NCI-H446 (cell line): ENCODE measurements at regions not wholly inside any gene's neighbourhood (a gene's known extent, or its start where the extent isn't known, plus 50 kb on each side); places are given as distances from the start of the nearest gene placed in this dataset.
A peak's percentile ranks its signal among the peaks of the same experiment; 100 is the strongest.

Experiments used
- DNase-seq, 2 experiments: peaks; one replicate each; lab custom pipeline; 2025; lab: John Stamatoyannopoulos, UW

DNA sequence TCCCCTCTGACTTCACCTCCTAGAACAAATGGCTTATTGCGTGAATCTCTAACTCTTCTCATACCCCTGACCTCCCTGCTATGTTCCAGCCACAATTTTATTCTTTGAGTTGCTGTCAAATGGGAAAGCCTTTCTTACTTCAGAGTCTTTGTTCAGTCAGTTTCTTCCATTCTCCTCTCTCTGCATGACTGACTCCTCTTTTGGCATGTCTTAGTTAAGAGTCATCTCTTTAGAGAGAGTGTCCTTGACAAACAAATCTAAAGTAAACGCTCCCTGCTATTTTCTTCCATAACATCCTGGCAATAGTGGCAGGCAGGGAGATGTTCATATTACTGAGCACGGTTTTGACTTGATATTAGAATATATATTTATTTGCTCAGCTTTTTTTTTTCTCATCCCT lies 170.7 kb upstream of the ERBB4 start:
- no peak for DNase-seq

DNA sequence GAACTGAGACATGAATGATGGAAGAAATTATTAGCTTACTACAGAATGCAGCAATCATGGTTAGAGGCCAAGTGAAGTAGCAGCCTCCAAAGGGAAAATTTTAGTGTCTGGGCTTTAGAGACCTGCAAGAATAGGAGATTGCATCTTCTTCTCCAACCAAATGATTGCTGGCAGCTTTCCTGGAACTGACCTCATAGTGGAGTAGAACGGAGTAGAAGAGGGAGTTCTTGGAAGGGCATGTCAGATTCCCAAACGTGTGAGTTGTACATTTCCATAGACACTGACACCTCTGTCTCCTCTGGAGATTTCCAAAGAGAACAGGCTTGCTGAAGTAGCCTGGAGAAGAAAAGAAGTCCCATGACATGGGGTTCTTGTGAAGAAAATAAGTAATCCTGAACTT lies 169.8 kb upstream of the ERBB4 start:
- DNase-seq: no peak

DNA sequence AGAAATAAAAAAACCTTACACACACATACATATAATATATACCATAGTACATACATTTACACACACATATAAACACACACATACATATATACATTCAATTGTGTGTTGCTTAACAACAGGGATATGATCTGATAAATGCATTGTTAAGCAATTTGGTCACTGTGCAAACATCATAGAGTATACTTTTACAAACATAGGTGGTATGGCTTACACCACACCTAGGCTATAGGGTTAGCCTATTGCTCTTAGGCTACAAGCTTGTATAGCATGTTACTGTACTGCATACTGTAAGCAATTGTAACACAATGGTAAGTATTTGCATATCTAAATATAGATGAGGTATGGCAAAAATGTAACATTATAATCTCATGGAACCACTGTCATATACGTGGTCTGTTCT lies 156.8 kb upstream of the ERBB4 start:
- DNase-seq: no peak

DNA sequence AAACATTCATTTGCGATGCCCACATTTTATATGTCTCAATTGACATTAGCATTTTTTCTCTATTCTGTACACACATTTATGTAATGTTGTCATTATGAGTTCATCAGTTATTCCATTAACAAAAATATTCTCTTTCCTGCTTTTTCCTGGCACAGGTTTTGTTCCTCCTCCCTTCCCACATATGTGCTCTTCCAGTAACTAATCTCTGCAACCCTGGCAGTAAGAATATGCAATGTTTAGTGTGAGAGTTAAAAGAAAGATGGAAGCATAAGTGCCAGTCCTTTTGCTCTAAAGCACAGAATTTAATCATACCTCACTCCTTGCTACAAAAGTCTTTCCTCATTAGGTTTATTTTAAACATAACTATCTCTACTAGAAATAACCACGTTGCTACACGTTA lies 155.8 kb upstream of the ERBB4 start:
- no peak for DNase-seq

DNA sequence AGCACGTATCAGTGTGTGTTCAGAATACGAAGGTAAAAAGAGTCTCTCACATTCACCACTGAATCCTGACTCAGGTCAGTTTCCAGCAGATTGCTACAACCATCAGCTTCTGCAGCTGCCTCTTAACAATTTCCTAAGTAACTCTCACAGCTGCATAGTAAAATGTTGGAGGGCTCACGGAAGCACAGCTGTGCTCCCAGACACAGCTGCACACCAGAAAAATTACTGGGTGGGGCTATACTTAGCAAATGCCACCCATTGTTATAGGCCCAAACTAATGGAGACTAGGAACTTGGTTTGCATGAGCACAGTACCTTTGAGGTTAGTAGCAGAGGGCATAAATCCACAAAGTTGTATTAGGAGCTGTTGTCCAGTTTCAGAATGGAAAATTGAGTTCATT lies 153.9 kb upstream of the ERBB4 start:
- DNase-seq: no peak

DNA sequence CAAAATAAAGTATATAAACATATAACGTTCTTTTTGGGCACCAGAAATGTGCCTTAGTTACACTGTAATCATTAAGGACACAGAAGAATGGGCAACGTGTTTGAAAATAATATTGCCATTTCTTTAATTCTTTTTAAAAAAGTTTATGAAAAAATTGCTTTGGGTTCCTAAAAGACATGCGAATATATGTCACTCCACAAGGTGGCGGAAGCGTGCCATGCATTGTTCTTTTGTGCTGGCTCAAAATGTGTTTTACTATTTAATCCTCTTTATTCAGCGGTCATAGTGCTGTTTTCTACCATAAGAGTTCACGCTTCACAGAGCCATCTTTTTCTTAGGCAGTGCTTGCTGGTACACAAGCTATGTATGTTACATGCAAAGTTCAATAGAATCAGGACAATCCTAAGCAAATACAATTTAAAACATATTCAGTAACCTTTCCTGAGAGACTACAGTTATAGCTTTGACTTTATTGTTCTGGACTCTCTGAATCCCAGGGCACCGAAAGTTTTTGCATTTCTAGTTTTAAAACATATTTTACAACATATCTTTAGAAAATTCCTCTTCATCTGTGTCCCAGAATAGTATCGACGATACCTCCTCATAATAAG lies 147.8 kb upstream of the ERBB4 start:
- DNase-seq: peak; percentile 40 to 85

DNA sequence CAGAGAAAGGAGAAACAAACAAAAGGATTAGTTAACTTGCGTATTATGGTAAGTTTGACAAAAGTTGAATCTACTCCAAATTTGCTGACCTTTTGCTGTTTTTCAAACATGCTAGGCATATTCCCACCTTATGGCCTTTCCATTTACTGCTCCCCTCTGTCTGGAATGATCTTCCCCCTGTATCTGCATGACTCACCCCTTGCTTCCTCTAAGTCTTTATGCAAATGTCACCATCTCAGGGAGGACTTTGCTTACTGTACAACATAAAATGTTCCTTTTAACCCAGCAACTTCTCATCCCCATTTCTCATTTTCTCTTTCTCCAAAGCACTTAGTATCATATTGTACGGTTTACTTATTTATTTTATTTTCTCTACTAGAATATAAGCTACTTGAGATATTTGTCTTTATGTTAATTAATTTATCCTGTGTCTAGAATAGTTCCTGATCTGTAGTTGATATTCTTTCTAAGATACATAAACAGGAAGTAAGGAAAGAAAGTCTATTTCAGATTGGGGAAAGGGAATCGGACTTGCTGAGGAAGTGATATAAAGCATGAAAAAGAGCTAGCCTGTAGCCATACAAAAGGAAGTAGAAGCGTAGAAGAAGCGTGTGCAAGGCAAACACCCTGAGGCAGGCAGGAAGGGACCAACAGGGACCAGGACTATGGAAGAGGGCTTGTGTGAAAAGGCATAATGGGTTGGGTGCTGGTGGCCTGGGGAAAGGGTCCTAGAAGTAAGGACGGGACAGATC lies 144.9 kb upstream of the ERBB4 start:
- DNase-seq: no peak

DNA sequence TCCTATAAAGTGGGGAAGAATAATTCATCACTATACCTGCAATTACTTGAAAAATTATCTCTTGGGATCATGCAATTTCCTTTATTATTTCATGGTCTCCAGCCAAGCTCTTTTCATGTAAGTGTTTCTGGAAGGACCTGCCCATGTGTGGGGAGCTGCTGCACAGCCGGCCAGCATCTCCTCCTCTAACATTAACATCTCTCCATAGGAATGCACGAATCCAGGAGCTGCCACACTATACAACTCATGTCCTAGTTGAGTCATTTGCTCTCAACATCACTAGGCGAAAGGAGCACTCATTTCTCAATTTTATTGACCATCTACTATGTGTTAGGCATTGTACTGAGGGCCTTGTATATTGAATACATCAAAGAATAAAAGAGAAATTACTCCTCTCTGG lies 144.3 kb upstream of the ERBB4 start:
- DNase-seq: no peak

DNA sequence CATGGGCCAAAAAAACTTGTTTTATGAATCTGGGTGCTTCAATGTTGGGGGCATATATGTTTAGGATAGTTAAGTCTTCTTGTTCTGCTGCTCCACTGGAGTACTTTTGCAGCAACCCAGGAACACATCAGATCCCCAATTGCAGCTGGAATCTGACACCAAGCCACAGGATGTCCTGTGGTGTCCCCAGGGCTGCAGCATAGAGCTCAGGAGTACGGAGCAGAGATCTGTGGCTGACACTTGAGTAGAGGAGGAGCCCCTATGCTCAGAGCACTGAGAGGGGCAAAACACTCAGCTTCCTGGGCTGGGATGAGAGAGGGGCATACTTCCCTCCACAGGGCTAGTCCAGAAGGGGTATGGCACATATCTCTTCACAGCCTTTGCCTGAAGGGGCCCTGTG lies 138.9 kb upstream of the ERBB4 start:
- DNase-seq: no peak

DNA sequence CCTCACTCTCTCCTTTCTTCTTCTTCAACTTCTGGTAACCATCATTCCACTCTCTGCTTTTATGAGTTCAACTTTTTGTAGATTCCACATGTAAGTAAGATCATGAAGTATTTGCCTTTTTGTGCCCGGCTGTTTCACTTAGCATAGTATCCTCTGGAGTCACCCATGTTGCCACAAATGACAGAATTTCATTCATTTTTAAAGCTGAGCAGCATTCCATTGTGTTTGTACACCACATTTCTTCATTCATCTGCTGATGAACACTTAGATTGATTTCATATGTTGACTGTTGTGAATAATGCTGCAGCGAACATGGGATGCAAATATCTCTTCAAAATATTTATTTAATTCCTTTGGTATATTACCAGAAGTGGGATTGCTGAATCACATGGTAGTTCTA lies 133.6 kb upstream of the ERBB4 start:
- DNase-seq: no peak

DNA sequence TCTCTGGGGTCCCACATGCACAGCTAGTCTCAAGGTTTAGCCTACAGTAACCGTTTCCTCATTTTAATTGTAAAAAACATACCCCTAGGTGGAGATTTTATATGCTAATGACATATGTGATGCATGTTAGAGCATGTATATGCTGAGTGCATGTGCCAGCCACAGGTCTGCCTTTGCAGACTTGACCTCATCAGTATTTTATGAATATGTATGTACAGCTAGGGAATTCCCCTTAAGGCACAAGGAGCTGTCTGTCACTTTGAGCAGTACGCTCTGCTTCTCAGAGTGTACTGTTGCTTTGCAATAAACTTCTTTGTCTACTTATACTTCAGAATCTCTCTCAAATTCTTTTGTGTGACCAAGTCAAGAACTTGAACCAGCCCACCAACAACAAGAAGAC lies 131.2 kb upstream of the ERBB4 start:
- DNase-seq: no peak

DNA sequence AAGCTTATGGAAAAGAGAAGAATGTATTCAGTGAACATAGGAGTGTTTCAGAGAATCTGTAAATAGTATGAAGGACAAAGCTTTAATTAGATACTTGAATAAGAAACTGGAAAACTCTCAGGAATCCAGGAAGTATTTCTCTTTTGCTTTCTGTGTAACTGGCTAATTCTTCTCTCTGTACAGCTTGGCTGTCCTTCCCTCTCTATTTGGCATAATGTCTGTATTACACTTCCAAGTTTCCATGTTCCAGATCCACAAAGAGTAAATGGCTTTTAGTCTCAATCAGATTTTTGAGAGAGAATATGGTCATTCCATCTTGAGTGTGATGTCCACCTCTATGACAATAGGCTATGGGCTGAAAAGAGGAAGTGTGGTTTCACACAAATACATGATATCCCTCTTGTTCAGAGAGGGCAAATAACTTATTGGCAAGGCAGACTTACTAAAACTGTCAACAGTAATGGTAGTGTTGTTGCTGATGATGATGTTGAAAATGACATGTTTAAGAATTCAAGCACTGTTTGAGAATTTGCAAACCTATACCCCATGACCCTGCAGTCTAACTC lies 129.2 kb upstream of the ERBB4 start:
- DNase-seq: peak in 1 of 2 experiments; percentile 50

DNA sequence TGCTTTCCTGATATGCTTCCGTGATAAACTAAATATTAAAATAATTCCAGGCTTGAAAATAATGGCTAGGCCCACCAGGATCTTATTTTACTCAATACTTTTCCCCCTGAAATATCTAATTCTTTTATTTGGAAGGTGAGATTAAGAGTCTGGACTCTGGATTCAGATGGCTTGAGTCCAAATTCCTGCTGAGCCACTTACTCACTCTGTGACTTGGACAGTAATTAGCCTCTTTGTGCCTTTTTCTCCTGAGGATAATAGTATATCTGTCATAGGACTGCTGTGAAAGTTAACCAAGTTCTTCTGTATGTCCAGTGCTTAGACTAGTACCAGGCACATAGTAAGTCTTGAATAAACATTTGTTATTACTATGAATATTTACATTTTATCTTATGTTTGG lies 127.3 kb upstream of the ERBB4 start:
- DNase-seq: peak; percentile 18 to 61

DNA sequence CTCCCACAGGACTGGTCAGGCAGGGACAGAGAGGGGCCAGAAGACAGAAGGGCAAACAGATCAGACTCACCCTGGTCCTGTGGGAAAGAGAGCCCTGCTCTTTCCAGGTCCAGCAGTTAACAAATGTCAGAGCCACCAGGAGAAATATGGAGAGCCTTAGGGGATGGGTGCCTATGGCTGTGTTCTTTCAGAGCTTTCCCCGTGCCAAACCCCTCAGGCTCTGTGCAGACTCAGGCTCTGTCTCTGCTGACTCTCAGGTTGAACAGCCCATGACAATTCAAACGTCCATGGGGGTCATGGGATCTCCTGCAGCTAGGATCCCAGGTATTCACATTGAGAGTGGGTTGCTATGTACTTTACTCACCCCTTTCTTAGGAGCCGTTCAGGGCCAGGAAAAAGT lies 120.8 kb upstream of the ERBB4 start:
- DNase-seq: no peak

DNA sequence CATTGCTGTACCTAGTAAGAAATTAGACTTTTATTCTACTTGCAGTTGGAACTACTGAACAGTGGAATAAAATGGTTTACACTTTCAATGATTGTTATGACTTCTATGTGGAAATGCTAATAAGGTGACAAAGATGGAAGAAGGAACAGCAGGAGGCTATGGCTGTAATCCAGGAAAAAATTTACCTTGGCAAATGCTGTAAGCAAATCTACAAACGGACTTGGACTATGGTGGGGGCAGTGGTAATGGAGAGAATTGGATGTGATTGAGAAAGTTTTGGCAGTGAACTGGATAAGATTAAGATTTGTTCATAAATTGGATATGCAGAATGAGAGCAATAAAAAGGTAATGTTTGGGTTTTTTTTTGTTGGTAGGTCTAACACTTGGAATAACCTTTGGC lies 111.0 kb upstream of the ERBB4 start:
- peak; percentile 41 to 79 for DNase-seq

DNA sequence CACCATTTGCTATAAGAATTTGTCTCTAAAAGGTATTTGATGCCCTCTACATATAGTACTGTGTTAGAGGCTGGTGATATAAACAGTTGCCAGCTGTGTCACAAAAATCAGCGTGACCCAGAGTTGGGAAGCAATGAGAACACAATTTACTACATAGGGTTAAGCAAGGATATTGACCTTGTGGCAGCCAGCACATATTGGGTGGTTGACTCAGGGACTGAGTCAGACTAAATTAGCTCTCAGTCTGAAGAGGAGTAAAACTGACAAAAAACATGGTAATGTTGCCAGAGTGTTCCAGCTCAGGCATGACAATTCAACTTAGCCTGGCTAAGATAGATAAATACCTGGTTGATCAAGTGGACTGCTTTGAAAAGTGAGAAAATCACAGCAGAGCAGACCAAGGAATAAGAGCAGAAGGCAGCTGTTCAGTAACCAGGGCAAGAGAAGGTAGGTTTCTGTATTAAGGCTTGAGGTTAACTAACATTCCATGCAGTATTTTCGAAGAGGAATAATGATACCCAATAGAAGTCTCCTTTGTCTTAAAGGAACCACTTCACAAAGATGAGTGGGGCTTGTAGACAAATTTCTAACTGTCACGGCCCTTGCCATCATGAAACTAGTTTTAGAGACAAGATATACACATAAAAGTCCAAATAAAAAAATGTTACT lies 108.2 kb upstream of the ERBB4 start:
- peak in 1 of 2 experiments; percentile 20 for DNase-seq

DNA sequence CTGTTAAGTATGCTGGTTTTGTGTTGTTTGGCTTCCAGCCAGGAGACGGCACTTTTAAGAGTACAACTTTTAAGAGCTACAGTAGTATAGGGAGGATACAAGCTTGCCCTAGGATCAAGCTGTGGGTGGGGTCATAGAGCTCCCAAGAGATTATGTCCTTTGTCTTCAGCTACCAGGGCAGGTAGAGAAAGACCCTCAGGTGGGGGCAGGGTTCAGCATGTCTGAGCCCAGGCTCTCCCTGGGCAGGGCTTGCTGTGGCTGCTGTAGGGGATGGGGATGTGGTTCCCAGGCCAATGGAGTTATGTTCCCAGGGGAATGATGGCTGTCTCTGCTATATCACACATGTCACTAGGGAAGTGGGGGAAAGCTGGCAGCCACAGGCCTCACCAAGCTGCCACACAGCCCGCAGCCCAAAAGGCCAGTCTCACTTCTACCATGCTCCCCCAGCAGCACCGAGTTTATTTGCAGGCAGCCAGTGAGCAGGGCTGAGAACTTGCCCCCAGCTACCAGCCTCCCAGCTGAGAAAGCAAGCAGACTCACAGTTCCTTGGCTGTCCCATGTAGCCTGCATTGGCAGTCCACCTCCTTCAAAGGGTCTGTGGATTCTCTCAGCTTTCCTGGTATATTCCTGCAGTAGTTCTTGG lies 105.7 kb upstream of the ERBB4 start:
- no peak for DNase-seq

DNA sequence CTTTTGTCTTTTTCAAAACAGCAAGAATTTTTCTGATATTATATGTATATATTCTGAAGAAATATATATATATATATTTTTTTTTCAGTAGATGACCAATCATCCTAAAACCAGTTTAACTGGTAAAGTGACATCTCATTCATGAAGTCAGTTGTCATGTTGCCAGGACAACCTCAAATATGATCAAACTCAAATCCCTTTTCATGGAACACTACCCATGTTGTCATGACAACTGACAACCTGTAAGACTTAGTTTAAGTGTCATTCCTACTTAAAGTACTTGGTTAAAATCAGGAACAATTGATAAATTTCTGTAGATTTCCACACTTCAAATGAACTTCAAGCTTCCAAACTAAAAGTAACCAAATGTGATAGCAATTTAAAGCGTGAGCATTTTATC lies 101.8 kb upstream of the ERBB4 start:
- DNase-seq: peak in 1 of 2 experiments; percentile 15

DNA sequence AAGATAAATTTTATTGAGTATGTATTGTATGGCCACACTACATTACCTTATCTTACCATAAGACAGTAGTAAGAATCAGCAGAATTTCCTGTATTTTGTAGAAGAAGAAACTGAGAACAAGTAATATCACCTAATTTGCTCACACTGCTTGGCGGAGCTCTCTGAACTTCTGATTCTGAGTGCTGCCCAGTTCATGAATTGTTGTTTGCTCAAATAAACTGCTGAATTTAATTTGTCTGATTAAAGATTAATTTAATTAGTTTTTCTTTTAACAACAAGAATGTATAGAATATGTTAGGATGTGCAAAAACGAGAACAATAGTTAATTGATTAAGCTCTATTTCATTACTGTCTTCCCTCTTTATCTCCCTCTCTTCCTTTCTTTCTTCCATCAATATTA lies 100.1 kb upstream of the ERBB4 start:
- no peak for DNase-seq

DNA sequence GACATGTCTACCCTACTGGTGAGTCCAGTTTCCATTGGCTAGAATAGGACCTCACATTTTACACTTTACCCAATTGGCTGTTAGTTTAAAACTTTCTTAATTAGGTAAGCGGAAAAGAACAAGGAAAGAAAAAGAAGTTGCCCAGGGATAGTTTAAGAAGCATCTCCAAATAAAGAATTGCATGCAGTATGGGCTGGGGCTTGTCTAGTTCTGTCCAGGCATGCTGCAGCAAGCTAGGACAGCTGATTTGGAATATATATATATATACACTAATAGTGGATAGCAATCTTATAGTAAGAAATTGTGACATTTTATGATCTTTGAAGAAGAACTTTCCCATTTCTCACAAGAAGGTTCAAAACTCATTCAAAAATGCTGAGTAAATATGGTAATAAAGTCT lies 90.0 kb upstream of the ERBB4 start:
- DNase-seq: no peak

DNA sequence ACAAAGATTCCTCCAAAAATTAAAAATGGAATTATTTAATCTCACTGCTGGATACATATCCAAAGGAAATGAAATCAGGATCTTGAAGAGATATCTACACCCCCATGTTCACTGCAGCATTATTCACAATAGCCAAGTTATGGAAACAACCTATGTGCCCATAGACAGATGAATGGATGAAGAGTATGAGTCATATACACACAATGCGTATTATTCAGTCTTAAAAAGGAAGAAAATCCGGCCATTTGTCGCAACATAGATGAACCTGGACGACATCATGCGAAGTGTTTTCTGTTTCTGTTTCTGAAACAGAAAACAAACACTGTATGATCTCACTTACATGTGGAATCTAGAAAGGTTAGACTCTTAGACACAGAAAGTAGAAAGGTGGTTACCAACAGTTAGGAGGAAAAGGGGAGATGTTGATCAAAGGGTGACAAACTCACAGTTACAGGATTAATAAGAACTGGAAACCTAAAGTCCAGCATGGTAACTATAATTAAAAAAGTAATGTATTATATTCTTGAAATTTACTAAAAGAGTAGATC lies 87.8 kb upstream of the ERBB4 start:
- no peak for DNase-seq

DNA sequence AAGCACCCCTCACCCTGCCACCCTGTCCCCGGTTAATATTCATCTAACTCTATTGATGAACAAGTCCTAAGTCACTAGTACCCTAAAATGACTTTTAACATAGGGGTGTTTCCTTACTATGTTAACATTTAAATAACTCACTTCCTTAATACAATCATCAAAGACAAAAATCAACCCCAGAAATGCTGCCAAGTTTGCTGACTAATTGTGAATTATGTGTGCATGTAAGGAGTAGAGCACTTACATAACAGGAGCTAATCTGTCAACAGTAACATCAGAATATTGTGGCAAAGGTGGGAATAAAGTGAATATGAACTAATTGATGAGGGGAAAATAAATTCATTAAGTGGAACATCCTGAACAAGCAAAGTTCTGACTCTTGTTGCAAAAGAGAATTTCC lies 81.4 kb upstream of the ERBB4 start:
- no peak for DNase-seq
